OCI-LY3 (cell line): ENCODE measurements at regions not wholly inside any gene's neighbourhood (a gene's known extent, or its start where the extent isn't known, plus 50 kb on each side); places are given as distances from the start of the nearest gene placed in this dataset.

Experiments used
- H2AFZ ChIP-seq: fragments of 200-600, 300-600 bp; shearing (Covaris generic); 2 replicates; pipeline ENCODE4 v1.6.0; 2014; ENCODE audit warnings: antibody characterized with exemption, low read depth, low read length
- H3K27ac ChIP-seq: fragments of 200-600, 300-600 bp; sonication (generic); 2 replicates; pipeline ENCODE4 v1.5.1; 2014; ENCODE audit warnings: mild to moderate bottlenecking, low read length, moderate library complexity, mixed read lengths
- H3K27me3 ChIP-seq: fragments of 200-600, 300-600 bp; sonication (generic); 2 replicates; pipeline ENCODE4 v1.6.1; 2014; ENCODE audit warnings: low read depth, low read length, mixed read lengths
- H3K36me3 ChIP-seq: fragments of 200-600, 300-600 bp; sonication (generic); replicated peaks from 2 replicates; pipeline ENCODE3; 2014; ENCODE audit warnings: low read depth, low read length, mixed read lengths
- H3K4me1 ChIP-seq: fragments of 300-600, 200-600 bp; sonication (generic); 2 replicates; pipeline ENCODE4 v1.6.1; 2014; ENCODE audit warnings: low read length, mixed read lengths
- H3K4me2 ChIP-seq: fragments of 200-600, 300-600 bp; sonication (generic); 2 replicates; pipeline ENCODE4 v1.6.1; 2014; ENCODE audit warnings: low read length, mixed read lengths
- H3K4me3 ChIP-seq: fragments of 300-600, 200-600 bp; sonication (generic); 2 replicates; pipeline ENCODE4 v1.5.1; 2014; ENCODE audit warnings: antibody characterized with exemption, mild to moderate bottlenecking, low read length, moderate library complexity
- H3K79me2 ChIP-seq: fragments of 300-600, 200-600 bp; shearing (Covaris generic); 2 replicates; pipeline ENCODE4 v1.6.1; 2014; ENCODE audit warnings: mild to moderate bottlenecking, low read length, mixed read lengths
- H3K9ac ChIP-seq: fragments of 300-600, 200-600 bp; shearing (Covaris generic); 2 replicates; pipeline ENCODE4 v1.6.0; 2014; ENCODE audit warnings: mild to moderate bottlenecking, low read length, moderate library complexity
- H3K9me3 ChIP-seq: fragments of 200-600, 300-600 bp; shearing (Covaris generic); 2 replicates; pipeline ENCODE4 v1.6.1; 2014; ENCODE audit warnings: low read length, mixed read lengths; ENCODE audit not compliant: insufficient read depth
- H4K20me1 ChIP-seq: fragments of 200-600, 300-600 bp; sonication (generic); 2 replicates; pipeline ENCODE4 v1.6.1; 2016; ENCODE audit warnings: low read length, mixed read lengths; ENCODE audit not compliant: insufficient read depth
- CTCF ChIP-seq: fragments of 200-600, 300-600 bp; sonication (generic); IDR thresholded peaks from 2 replicates; pipeline ENCODE4 v1.5.1; 2014; ENCODE audit warnings: antibody characterized with exemption, low read length, low read depth
- EZH2phosphoT487 ChIP-seq: fragments of 200-600 bp; shearing (Covaris generic); IDR thresholded peaks from 2 replicates; pipeline ENCODE4 v1.6.1; 2018; ENCODE audit warnings: antibody characterized with exemption, mixed run types, low read depth

DNA sequence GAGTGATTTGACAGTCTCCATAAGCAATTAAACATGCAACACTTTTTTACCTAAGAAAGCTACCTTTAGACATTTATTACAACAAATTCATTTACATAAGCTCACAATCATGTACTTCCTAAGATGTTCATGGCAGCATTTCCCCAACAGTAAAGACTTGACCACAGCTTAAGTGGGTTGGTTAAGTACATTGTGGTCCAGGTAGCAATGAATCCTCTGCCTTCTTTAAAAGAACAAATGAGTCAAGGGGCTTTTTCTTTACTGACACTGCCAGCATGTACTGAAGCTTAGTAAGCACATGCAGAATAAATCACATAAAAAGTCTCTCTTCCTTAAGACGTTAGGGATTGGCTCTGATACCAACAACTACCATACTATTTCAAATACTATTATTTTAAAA lies 183.7 kb upstream of the USP9Y start:
- H4K20me1 ChIP-seq = no peaks in the 10 kb centered on the region

DNA sequence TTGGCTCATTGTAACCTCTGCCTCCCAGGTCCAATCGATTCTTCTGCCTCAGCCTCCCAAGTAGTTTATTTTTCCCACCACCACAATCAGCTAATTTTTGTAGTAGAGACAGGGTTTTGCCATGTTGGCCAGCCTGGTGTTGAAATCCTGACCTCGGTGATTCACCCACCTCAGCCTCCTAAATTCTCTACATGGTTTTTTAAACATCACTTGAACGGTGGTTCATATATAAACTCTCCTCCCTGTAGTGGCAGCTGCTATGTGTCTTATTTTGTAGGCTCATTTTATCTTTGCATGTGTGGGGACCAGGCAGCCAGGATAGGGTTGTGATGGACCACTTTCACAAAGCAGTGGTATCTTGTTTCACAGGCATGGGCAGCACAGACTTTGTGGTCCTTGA lies 175.8 kb upstream of the USP9Y start:
- no peaks in the 10 kb centered on the region for H4K20me1 ChIP-seq
- H2AFZ ChIP-seq = no peak overlapping the region
- H3K79me2 ChIP-seq = no peaks in the 10 kb centered on the region
- H3K9me3 ChIP-seq = no peaks in the 10 kb centered on the region
- no peaks in the 10 kb centered on the region for H3K27me3 ChIP-seq
- H3K9ac ChIP-seq = no peak overlapping the region
- H3K4me3 ChIP-seq = no peak overlapping the region
- no peaks in the 10 kb centered on the region for H3K4me1 ChIP-seq
- H3K36me3 ChIP-seq = no peaks in the 10 kb centered on the region
- no peak overlapping the region for H3K4me2 ChIP-seq
- TF ChIP-seq CTCF (no peak), EZH2phosphoT487 (no peak)
- H3K27ac ChIP-seq = no peak overlapping the region

More for the DNA sequence above, 183.7 kb upstream of the USP9Y start:
- no peak for TF ChIP-seq EZH2phosphoT487
- no peak for TF ChIP-seq CTCF
- Histone ChIP-seq H3K4me2 (no peak overlapping the region), H3K4me1 (no peaks in the 10 kb centered on the region), H3K27ac (no peak overlapping the region), H3K79me2 (no peaks in the 10 kb centered on the region), H3K27me3 (no peaks in the 10 kb centered on the region), H3K4me3 (no peak overlapping the region), H3K36me3 (no peaks in the 10 kb centered on the region), H3K9ac (no peak overlapping the region), H3K9me3 (no peaks in the 10 kb centered on the region), H2AFZ (no peak overlapping the region)

DNA sequence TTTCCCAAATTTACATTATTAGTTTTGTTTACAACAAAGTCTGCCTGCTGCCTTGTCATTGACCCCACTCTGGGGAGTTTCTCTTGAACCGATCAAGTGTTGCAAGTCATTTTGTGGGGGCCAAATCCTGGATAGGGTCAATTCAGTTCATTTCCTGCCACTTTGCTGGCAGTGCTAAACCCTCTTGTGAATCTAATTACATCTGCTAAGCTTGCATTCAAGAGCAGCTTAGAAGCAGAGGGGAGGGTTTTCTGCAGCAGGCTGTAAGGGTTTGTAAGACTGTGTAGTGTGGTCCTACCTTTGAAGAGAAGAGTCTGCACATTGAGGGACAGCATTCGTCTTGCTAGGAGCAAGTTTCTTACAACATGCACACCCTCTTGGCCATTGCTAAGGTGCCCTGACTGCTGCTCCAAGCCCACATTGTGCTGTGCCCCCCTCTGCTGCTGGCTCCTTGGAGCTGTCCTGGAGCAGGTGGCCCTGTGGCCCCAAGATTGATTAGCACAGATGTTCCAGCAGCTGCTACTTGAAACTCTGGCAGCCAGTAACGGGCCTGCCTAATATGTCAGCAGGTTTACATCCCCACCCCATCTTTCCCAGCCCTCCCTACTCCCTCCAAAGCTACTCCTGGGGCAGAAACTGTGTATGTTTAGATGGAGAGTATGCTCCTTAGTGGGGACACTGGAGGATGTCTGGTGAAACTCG lies 174.5 kb upstream of the USP9Y start:
- H3K27ac ChIP-seq = no peak overlapping the region
- no peaks in the 10 kb centered on the region for H4K20me1 ChIP-seq
- no peaks in the 10 kb centered on the region for H3K27me3 ChIP-seq
- H2AFZ ChIP-seq = no peak overlapping the region
- no peaks in the 10 kb centered on the region for H3K36me3 ChIP-seq
- H3K9ac ChIP-seq = no peak overlapping the region
- H3K4me3 ChIP-seq = no peak overlapping the region
- no peaks in the 10 kb centered on the region for H3K4me1 ChIP-seq
- no peak for TF ChIP-seq CTCF
- no peak for TF ChIP-seq EZH2phosphoT487
- H3K9me3 ChIP-seq = no peaks in the 10 kb centered on the region
- no peaks in the 10 kb centered on the region for H3K79me2 ChIP-seq
- no peak overlapping the region for H3K4me2 ChIP-seq

GRCh38 chrY:12537226-12537854 lies 163.7 kb upstream of the USP9Y start:
- no peaks in the 10 kb centered on the region for H3K4me1 ChIP-seq
- TF ChIP-seq EZH2phosphoT487 = no peak
- no peak for TF ChIP-seq CTCF

More at GRCh38 chrY:12537226-12537854, 163.7 kb upstream of the USP9Y start:
- Histone ChIP-seq H3K27ac (no peak overlapping the region), H4K20me1 (no peaks in the 10 kb centered on the region), H2AFZ (no peak overlapping the region), H3K79me2 (no peaks in the 10 kb centered on the region), H3K27me3 (no peaks in the 10 kb centered on the region), H3K9ac (no peak overlapping the region), H3K4me2 (no peak overlapping the region), H3K36me3 (no peaks in the 10 kb centered on the region), H3K9me3 (no peaks in the 10 kb centered on the region), H3K4me3 (no peak overlapping the region)
